Iris pigment epithelial cell (primary cell): ENCODE measurements at regions not wholly inside any gene's neighbourhood (a gene's known extent, or its start where the extent isn't known, plus 50 kb on each side); places are given as distances from the start of the nearest gene placed in this dataset.
A peak's percentile ranks its signal among the peaks of the same experiment; 100 is the strongest.
"Not testable (repeated sequence)": the region's sequence is repeated elsewhere in the genome, so short reads cannot be mapped to it uniquely, and the experiment has no call there.

Experiments
- DNase-seq: peaks from one replicate; pipeline ENCODE4 v3.0.0-alpha.2; 2011; ENCODE audit warnings: low read depth

DNA sequence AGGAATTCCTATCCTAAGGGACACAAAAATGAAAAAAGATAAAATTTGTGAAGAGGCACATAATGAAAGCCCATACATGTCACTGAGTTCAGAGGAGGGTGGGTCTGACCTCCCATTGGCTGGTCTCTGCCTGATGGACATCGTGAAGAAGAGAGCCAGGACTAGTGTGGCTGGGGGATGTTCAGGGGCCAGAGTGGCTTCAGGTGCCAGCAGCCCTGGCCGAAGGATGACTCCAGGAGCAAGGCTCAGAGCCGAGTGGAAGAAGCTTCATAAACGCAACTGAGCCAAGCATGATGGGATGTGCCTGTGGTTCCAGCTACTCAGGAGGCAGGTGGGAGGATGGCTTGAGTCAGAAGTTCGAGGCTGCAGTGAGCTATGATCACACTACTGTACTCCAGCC is 56.9 kb upstream of the ATP5PO start:
- no peak for DNase-seq

DNA sequence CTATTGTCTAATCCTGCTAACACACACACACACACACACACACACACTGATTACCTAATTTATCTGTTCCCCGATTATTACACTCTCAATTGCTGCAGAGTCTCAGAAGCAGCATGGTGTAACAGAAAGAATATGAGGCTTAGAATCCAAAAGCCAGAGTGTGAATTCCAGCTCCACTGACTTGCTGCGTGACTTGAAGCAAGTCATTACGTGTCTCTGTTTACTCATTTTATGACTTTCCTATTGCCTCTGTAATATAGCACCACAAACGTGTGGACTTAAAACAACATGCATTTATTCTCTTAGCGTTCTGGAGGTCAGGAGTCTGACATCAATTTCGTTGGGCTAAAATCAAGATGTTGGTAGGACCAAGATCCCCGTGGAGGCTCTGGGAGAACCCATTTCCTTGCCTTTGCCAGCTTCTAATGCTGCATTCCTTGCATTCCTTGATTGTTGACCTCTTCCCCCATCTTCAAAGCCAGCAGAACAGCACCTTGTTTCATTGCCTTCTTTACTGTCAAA is 55.9 kb upstream of the ATP5PO start:
- DNase-seq, result peak; percentile 74

DNA sequence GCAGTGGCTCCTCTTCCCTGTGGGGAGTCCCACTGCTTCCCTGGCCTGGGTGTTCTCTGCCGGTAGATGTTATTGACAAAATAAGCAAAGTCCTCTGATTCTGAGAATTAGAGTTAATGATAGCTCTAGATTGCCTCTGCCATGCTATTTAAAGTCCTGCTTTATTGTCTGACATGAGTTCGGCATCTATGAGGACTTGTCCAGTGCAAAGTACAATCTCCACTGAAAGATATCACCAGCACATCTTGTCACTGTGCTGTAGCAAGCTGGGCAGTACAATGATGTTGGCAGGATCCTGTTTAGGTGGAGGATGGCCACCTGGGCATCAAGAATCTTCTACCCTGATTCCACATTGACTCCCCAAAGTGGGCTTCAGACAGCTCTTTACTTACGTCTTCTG is 54.0 kb upstream of the ATP5PO start:
- no peak for DNase-seq

GRCh38 chr21:33968995-33969348 is 53.4 kb upstream of the ATP5PO start:
- no peak for DNase-seq

DNA sequence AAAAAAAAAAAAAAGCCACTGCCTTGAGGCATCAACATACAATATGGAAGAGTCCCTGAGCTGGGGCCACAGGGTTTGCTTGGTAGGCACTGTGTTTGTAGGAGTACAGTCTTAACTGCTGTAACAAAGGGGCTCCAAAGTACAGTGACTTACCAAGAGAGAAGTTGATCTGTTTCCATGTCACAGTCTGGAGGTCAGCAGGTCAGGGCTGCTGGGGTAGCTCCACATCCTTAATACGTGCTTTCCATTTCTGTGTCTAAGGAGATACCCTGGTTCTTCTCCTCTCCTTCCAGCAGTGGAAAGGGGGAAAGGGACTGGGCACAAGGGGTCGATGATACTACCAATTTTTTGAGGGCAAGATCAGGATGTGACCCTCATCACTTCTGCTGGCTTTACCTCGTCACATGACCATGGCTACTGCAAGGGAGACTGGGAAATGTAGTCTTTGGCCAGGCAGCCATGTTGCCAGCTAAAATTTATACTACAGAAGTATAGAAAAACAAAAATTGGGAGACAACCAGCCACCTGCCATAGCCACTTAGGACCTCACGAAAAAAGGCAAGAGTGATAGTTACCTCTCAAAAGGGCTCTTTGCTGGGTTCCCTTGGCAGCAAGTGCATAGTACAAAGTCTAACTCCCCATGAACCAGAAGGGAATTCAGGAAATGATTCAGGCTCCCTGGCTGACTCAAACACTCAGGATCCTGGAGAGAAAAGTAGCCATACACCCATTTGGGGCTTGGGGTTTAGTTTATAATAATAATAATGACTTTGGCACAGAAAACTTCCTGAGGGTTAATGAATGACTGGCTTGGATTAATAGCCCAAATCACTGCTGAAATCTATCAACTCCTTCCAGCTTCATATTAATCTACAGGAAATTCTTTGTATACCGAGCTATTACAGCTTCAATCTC is 52.7 kb upstream of the ATP5PO start:
- DNase-seq, result peak; percentile 67

- DNase-seq, result no peak
These were observed 51.5 kb upstream of the ATP5PO start for GRCh38 chr21:33967086-33967571.

GRCh38 chr21:33966324-33966949 is 50.8 kb upstream of the ATP5PO start:
- DNase-seq, result no peak

GRCh38 chr21:33965662-33966061 is 50.1 kb upstream of the ATP5PO start:
- not testable (repeated sequence) for DNase-seq
